GM23338 (cell line): ENCODE measurements at regions not wholly inside any gene's neighbourhood (a gene's known extent, or its start where the extent isn't known, plus 50 kb on each side); places are given as distances from the start of the nearest gene placed in this dataset.
A peak's percentile ranks its signal among the peaks of the same experiment; 100 is the strongest.

Experiments
- ATAC-seq: fragments of 200-7000 bp; cut with Tn5 transposase; 3 replicates; pipeline ENCODE4 v1.9.1; 2020
- DNase-seq: peaks from one replicate; pipeline ENCODE4 v3.0.0-alpha.2; 2015; ENCODE audit warnings: low spot score
- H2AFZ ChIP-seq: fragments of 200-600 bp; sonication (generic); 2 replicates; pipeline ENCODE4 v1.8.0; 2016; ENCODE audit warnings: antibody characterized with exemption, mild to moderate bottlenecking, moderate library complexity
- H3F3A ChIP-seq: fragments of 200-600 bp; sonication (generic); replicated peaks from 2 replicates; pipeline ENCODE4 v1.8.0; 2017; ENCODE audit warnings: antibody characterized with exemption, mixed run types, low read depth
- H3K27ac ChIP-seq: fragments of 200-600 bp; sonication (generic); 2 replicates; pipeline ENCODE4 v1.6.1; 2016; ENCODE audit warnings: low read depth
- H3K27me3 ChIP-seq: fragments of 200-600 bp; sonication (generic); 2 replicates; pipeline ENCODE4 v1.8.0; 2016; ENCODE audit warnings: mild to moderate bottlenecking, mixed run types, moderate library complexity; ENCODE audit not compliant: insufficient read depth
- H3K36me3 ChIP-seq: fragments of 200-600 bp; sonication (generic); 2 replicates; pipeline ENCODE4 v1.8.0; 2016; ENCODE audit warnings: mild to moderate bottlenecking; ENCODE audit not compliant: insufficient read depth
- H3K4me1 ChIP-seq: fragments of 200-600 bp; sonication (generic); 2 replicates; pipeline ENCODE4 v1.8.0; 2016; ENCODE audit warnings: mild to moderate bottlenecking, moderate library complexity; ENCODE audit not compliant: insufficient read depth
- H3K4me2 ChIP-seq: fragments of 200-600 bp; sonication (generic); 2 replicates; pipeline ENCODE4 v1.7.1; 2017; ENCODE audit warnings: mixed run types
- H3K4me3 ChIP-seq: fragments of 200-600 bp; sonication (generic); 2 replicates; pipeline ENCODE4 v1.6.1; 2016; ENCODE audit warnings: mixed run types
- H3K79me2 ChIP-seq: fragments of 200-600 bp; sonication (generic); replicated peaks from 2 replicates; pipeline ENCODE4 v1.8.0; 2017; ENCODE audit warnings: mild to moderate bottlenecking; ENCODE audit not compliant: insufficient read depth
- H3K9me2 ChIP-seq: fragments of 200-600 bp; sonication (generic); 2 replicates; pipeline ENCODE4 v1.8.0; 2017; ENCODE audit not compliant: insufficient read depth
- H4K20me1 ChIP-seq: fragments of 200-600 bp; sonication (generic); replicated peaks from 2 replicates; pipeline ENCODE4 v1.8.0; 2017; ENCODE audit warnings: mild to moderate bottlenecking; ENCODE audit not compliant: insufficient read depth
- H3K27ac Mint-ChIP-seq: 2 replicates; pipeline ENCODE4 v1.8.0; 2020; ENCODE audit warnings: inconsistent platforms, mild to moderate bottlenecking, moderate library complexity, mixed read lengths
- H3K27me3 Mint-ChIP-seq: 3 replicates; pipeline ENCODE4 v1.8.0; 2022; ENCODE audit warnings: low read depth, mild to moderate bottlenecking, moderate library complexity, mixed read lengths, inconsistent platforms; ENCODE audit not compliant: insufficient read depth, poor library complexity
- H3K36me3 Mint-ChIP-seq: 3 replicates; pipeline ENCODE4 v1.8.0; 2021; ENCODE audit warnings: low read depth, mild to moderate bottlenecking, inconsistent platforms, moderate library complexity, mixed read lengths
- H3K4me1 Mint-ChIP-seq: 3 replicates; pipeline ENCODE4 v1.8.0; 2020; ENCODE audit warnings: mild to moderate bottlenecking, inconsistent platforms, mixed read lengths
- H3K4me3 Mint-ChIP-seq: 3 replicates; pipeline ENCODE4 v1.8.0; 2021; ENCODE audit warnings: moderate library complexity, mild to moderate bottlenecking, inconsistent platforms, mixed read lengths
- H3K9me3 Mint-ChIP-seq: 3 replicates; pipeline ENCODE4 v1.8.0; 2020; ENCODE audit warnings: moderate library complexity, mild to moderate bottlenecking, inconsistent platforms, mixed read lengths
- CTCF ChIP-seq, 2 experiments: fragments of 200-600 bp in 1 of 2; sonication (generic) in 1 of 2; conservative IDR thresholded peaks; 2 replicates each; pipeline versions ENCODE4 v1.5.1 to v1.6.1; 2016 to 2017; ENCODE audit warnings: antibody characterized with exemption in 2 of 2, low read depth in 2 of 2, mild to moderate bottlenecking in 2 of 2, moderate library complexity in 1 of 2
- EZH2phosphoT487 ChIP-seq: fragments of 200-600 bp; sonication (generic); IDR thresholded peaks from one replicate; pipeline ENCODE4 v1.8.1; 2018; ENCODE audit warnings: antibody characterized with exemption; ENCODE audit not compliant: unreplicated experiment
- JUNB ChIP-seq: IDR thresholded peaks from one replicate; pipeline ENCODE4 v1.6.1; 2016; ENCODE audit warnings: antibody characterized with exemption; ENCODE audit not compliant: unreplicated experiment
- POLR2AphosphoS5 ChIP-seq: IDR thresholded peaks from 2 replicates; pipeline ENCODE4 v1.6.1; 2016; ENCODE audit warnings: antibody characterized with exemption, low read depth
- ZNF114 ChIP-seq: fragments of 250-450 bp; sonication (Bioruptor Pico); IDR thresholded peaks from 2 replicates; pipeline ENCODE4 v1.5.0; 2020; ENCODE audit warnings: mild to moderate bottlenecking, moderate library complexity
- ZNF462 ChIP-seq: fragments of 250-450 bp; sonication (Bioruptor Pico); IDR thresholded peaks from 2 replicates; pipeline ENCODE4 v1.5.0; 2020; ENCODE audit warnings: mild to moderate bottlenecking, moderate library complexity
- TF ChIP-seq, protein P1 (sequence below): IDR thresholded peaks from one replicate; pipeline ENCODE4 v1.6.1; 2018; ENCODE audit warnings: antibody characterized with exemption; ENCODE audit not compliant: unreplicated experiment

DNA sequence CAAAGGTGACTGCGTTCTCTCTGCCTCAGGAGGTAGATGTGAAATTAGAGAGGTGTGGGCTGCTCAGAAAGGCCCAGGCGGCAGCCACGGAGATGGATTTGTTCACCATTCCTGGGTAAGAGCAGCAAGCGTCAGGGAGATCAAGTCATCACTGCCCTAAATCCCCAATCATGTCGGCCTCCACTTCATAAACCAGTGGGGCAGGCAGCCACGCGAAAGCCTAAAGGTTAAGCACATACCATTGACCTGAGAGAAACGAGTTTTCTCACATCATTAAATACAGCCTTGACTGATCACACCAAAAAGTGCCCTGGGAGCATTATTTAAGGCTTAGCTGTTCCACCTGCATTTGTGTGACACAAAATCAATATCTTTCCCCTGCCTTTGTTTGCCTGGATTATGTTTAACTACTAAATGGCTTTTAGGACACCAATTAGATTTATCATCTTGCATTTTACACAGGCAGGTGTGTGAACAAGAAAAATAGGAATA lies 50.7 kb upstream of the FOXB1 start:
- H3K9me3 Mint-ChIP-seq = no peaks in the 10 kb centered on the region
- H3F3A ChIP-seq = no peaks in the 10 kb centered on the region
- TF ChIP-seq ZNF114 (CRISPR knock-in tag) (no peak), CTCF (conservative IDR thresholded peaks at IDR 0.05; ENCODE audit: low read depth in 2 of 2) (no peak), POLR2AphosphoS5 (no peak), ZNF462 (CRISPR knock-in tag) (no peak)
- H4K20me1 ChIP-seq = no peaks in the 10 kb centered on the region
- peaks cover 7% of the 10 kb centered on the region; the same call in 1 of the 2 replicates for H3K4me1 ChIP-seq
- H3K27ac ChIP-seq = no peak overlapping the region
- H3K36me3 ChIP-seq = no peaks in the 10 kb centered on the region
- no peaks in the 10 kb centered on the region for H3K36me3 Mint-ChIP-seq
- ATAC-seq (peak; percentile 83), DNase-seq (peak; percentile 23)
- H3K27ac Mint-ChIP-seq = no peak overlapping the region
- H3K4me3 Mint-ChIP-seq = no peak overlapping the region
- no peak overlapping the region for H3K4me3 ChIP-seq
- H3K9me2 ChIP-seq = no peaks in the 10 kb centered on the region
- peaks cover 6% of the 10 kb centered on the region for H3K4me1 Mint-ChIP-seq
- H2AFZ ChIP-seq = peak overlapping the region; percentile 91
- H3K79me2 ChIP-seq = no peaks in the 10 kb centered on the region
- H3K4me2 ChIP-seq = no peak overlapping the region
- H3K27me3 Mint-ChIP-seq = no peaks in the 10 kb centered on the region
- H3K27me3 ChIP-seq = no peaks in the 10 kb centered on the region

GRCh38 chr15:59952960-59953359 lies 51.2 kb upstream of the FOXB1 start:
- no peak for TF ChIP-seq JUNB
- no peak for TF ChIP-seq POLR2AphosphoS5
- peak; percentile 26; the same call in 1 of the 2 replicates for TF ChIP-seq ZNF114 (CRISPR knock-in tag)
- no peak for TF ChIP-seq EZH2phosphoT487
- TF ChIP-seq, protein P1, sequence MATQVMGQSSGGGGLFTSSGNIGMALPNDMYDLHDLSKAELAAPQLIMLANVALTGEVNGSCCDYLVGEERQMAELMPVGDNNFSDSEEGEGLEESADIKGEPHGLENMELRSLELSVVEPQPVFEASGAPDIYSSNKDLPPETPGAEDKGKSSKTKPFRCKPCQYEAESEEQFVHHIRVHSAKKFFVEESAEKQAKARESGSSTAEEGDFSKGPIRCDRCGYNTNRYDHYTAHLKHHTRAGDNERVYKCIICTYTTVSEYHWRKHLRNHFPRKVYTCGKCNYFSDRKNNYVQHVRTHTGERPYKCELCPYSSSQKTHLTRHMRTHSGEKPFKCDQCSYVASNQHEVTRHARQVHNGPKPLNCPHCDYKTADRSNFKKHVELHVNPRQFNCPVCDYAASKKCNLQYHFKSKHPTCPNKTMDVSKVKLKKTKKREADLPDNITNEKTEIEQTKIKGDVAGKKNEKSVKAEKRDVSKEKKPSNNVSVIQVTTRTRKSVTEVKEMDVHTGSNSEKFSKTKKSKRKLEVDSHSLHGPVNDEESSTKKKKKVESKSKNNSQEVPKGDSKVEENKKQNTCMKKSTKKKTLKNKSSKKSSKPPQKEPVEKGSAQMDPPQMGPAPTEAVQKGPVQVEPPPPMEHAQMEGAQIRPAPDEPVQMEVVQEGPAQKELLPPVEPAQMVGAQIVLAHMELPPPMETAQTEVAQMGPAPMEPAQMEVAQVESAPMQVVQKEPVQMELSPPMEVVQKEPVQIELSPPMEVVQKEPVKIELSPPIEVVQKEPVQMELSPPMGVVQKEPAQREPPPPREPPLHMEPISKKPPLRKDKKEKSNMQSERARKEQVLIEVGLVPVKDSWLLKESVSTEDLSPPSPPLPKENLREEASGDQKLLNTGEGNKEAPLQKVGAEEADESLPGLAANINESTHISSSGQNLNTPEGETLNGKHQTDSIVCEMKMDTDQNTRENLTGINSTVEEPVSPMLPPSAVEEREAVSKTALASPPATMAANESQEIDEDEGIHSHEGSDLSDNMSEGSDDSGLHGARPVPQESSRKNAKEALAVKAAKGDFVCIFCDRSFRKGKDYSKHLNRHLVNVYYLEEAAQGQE = no peak
- H3K4me3 Mint-ChIP-seq = no peak overlapping the region
- H3K4me2 ChIP-seq = no peak overlapping the region

More at GRCh38 chr15:59952960-59953359, 51.2 kb upstream of the FOXB1 start:
- Histone ChIP-seq H3K27me3 (no peaks in the 10 kb centered on the region), H3K9me2 (no peaks in the 10 kb centered on the region), H3K27ac (no peak overlapping the region), H3K79me2 (no peaks in the 10 kb centered on the region), H3K4me1 (peaks cover 7% of the 10 kb centered on the region; the same call in 1 of the 2 replicates), H2AFZ (peak overlapping the region; percentile 91), H4K20me1 (no peaks in the 10 kb centered on the region), H3K4me3 (no peak overlapping the region), H3F3A (no peaks in the 10 kb centered on the region), H3K36me3 (no peaks in the 10 kb centered on the region)
- H3K27ac Mint-ChIP-seq = no peak overlapping the region
- H3K36me3 Mint-ChIP-seq = no peaks in the 10 kb centered on the region
- DNase-seq = no peak
- no peaks in the 10 kb centered on the region for H3K27me3 Mint-ChIP-seq
- peaks cover 6% of the 10 kb centered on the region for H3K4me1 Mint-ChIP-seq
- H3K9me3 Mint-ChIP-seq = no peaks in the 10 kb centered on the region
- ATAC-seq = peak; percentile 64
